Esophagus squamous epithelium (tissue), 5 donors: ENCODE measurements at regions not wholly inside any gene's neighbourhood (a gene's known extent, or its start where the extent isn't known, plus 50 kb on each side); places are given as distances from the start of the nearest gene placed in this dataset.

Source experiments
- DNase-seq: peaks from one replicate; lab custom pipeline; 2025; lab: John Stamatoyannopoulos, UW
- H3K27ac ChIP-seq, 4 donors: fragments of 200-600 bp; sonication (generic); one replicate each; pipeline ENCODE4 v1.5.1; 2016 to 2019; ENCODE audit warnings: mild to moderate bottlenecking in 1 of 4
- H3K27me3 ChIP-seq, 4 donors: fragments of 200-600 bp; sonication (generic); 1 replicate in 3 of 4; 2 replicates in 1 of 4; pipeline versions ENCODE4 v1.5.1 to v1.6.0; 2017 to 2021; ENCODE audit warnings: antibody characterized with exemption in 1 of 4
- H3K36me3 ChIP-seq, 3 donors: fragments of 200-600 bp; sonication (generic); one replicate each; pipeline ENCODE4 v1.5.1; 2016 to 2019
- H3K4me1 ChIP-seq, 3 donors: fragments of 200-600 bp; sonication (generic); one replicate each; pipeline ENCODE4 v1.5.1; 2017 to 2019
- H3K4me3 ChIP-seq, 4 donors: fragments of 200-600 bp; sonication (generic); 1 replicate in 3 of 4; 2 replicates in 1 of 4; pipeline ENCODE4 v1.5.1; 2016 to 2019; ENCODE audit warnings: mild to moderate bottlenecking in 2 of 4, moderate library complexity in 1 of 4
- H3K9me3 ChIP-seq, 3 donors: fragments of 200-600 bp; sonication (generic); one replicate each; pipeline ENCODE4 v1.5.1; 2016 to 2019
- POLR2A ChIP-seq, 4 donors: fragments of 450-650 bp; IDR thresholded peaks; one replicate each; pipeline ENCODE4 v1.6.1; 2017; ENCODE audit warnings: antibody characterized with exemption in 4 of 4, mild to moderate bottlenecking in 4 of 4, moderate library complexity in 3 of 4
- WGBS, 2 donors: methylation state at CpG; one replicate each; pipeline ENCODE4 v1.1.5; 2018; 5-methylcytosine and 5-hydroxymethylcytosine counted together
- intact Hi-C: fragments of 100-400 bp; cut with DNase I; formaldehyde crosslinking; loops from one replicate; pipeline ENCODE4 v1.15.0; 2022
- TF ChIP-seq, protein P1 (sequence below), 6 experiments: fragments of 450-650 bp in 4 of 6; fragments of 200-600 bp in 2 of 6; sonication (generic) in 2 of 6; IDR thresholded peaks; one replicate each; pipeline ENCODE4 v1.5.1; 2016 to 2019; ENCODE audit warnings: antibody characterized with exemption in 6 of 6, mild to moderate bottlenecking in 4 of 6, moderate library complexity in 4 of 6
- donor health status: DM: yes; HTN: yes; CAD: no.

DNA sequence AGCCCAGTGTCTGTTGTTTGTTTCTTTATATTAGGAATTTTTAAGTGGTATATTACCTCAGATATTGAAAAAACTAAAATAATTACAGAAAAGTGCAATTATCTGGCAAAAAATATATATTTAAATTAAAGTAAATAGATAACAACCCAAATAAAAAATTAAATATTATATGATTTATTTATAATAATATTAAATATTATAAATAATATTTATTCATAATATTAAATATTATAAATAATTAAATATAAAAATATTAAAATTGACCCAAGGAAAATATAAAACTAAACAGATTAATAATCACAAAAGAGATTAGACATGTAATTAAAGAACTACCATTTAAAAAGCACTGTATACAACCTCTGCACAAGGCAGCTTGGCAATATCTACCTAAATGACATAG, 331.9 kb upstream of the POGK start:
- Histone ChIP-seq H3K27me3 (no peaks in the 10 kb centered on the region), H3K4me3 (no peak overlapping the region), H3K27ac (no peak overlapping the region), H3K36me3 (no peaks in the 10 kb centered on the region), H3K9me3 (no peaks in the 10 kb centered on the region), H3K4me1 (no peaks in the 10 kb centered on the region)
- DNase-seq = no peak
- TF ChIP-seq, protein P1, sequence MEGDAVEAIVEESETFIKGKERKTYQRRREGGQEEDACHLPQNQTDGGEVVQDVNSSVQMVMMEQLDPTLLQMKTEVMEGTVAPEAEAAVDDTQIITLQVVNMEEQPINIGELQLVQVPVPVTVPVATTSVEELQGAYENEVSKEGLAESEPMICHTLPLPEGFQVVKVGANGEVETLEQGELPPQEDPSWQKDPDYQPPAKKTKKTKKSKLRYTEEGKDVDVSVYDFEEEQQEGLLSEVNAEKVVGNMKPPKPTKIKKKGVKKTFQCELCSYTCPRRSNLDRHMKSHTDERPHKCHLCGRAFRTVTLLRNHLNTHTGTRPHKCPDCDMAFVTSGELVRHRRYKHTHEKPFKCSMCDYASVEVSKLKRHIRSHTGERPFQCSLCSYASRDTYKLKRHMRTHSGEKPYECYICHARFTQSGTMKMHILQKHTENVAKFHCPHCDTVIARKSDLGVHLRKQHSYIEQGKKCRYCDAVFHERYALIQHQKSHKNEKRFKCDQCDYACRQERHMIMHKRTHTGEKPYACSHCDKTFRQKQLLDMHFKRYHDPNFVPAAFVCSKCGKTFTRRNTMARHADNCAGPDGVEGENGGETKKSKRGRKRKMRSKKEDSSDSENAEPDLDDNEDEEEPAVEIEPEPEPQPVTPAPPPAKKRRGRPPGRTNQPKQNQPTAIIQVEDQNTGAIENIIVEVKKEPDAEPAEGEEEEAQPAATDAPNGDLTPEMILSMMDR (IDR thresholded peaks at IDR 0.05) = no peak
- TF ChIP-seq POLR2A (IDR thresholded peaks at IDR 0.05) = no peak
- intact Hi-C loops = no loop called here

DNA sequence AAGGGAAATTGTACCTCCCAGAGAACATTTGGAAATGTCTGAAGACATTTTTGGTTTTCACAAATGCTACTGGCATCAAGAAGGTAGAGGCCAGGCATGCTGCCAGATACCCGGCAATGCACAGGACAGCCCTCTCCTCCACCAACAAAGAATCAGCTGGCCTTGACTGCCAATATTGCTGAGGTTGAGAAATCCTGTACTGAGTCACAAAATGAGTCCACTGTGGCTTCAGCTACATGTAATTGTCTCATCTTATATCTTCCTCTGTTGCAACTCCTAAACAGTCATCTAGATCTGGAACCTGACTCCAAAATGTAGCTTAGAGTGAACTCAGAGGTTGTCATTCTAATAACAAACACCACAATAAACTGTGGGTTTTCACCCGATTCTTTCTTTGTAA, 327.5 kb upstream of the POGK start:
- TF ChIP-seq, protein P1 (IDR thresholded peaks at IDR 0.05) = no peak
- TF ChIP-seq POLR2A (IDR thresholded peaks at IDR 0.05) = no peak
- no peaks in the 10 kb centered on the region for H3K36me3 ChIP-seq
- H3K4me1 ChIP-seq = no peaks in the 10 kb centered on the region
- intact Hi-C loops = no loop called here
- no peak for DNase-seq
- H3K27me3 ChIP-seq = no peaks in the 10 kb centered on the region
- H3K9me3 ChIP-seq = peaks cover 0 to 8% (median 4%) of the 10 kb centered on the region in 3 donors
- H3K27ac ChIP-seq = no peak overlapping the region
- 56 to 59% methylated on average over 2 of the region's 2 CpGs for WGBS, 2 donors
- H3K4me3 ChIP-seq = no peak overlapping the region

DNA sequence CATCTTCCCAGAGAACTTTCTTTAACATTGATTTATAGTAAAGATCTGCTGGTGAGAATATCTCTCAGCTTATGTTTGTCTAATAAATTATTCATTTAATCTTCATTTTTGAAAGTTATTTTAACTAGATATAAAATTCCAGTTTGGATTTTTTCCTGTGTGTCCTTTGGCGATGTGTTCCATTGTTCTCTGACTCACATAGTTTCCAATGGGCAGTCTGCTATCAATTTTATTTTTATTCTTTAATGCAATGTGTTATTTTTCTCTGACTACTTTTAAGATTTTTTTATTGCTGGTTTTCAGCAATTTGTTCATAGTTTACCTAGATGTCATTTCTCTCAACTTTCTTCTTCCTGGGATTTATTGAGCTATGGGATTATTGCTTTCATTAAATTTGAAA, 325.2 kb upstream of the POGK start:
- Histone ChIP-seq H3K36me3 (no peaks in the 10 kb centered on the region), H3K4me1 (no peaks in the 10 kb centered on the region), H3K27me3 (no peaks in the 10 kb centered on the region), H3K4me3 (no peak overlapping the region), H3K9me3 (peaks cover 0 to 8% (median 4%) of the 10 kb centered on the region in 3 donors), H3K27ac (no peak overlapping the region)
- DNase-seq = no peak
- intact Hi-C loops = no loop called here
- TF ChIP-seq, protein P1 (IDR thresholded peaks at IDR 0.05) = no peak
- TF ChIP-seq POLR2A (IDR thresholded peaks at IDR 0.05) = no peak
- 95 to 96% methylated on average over 1 of the region's 1 CpG for WGBS, 2 donors

DNA sequence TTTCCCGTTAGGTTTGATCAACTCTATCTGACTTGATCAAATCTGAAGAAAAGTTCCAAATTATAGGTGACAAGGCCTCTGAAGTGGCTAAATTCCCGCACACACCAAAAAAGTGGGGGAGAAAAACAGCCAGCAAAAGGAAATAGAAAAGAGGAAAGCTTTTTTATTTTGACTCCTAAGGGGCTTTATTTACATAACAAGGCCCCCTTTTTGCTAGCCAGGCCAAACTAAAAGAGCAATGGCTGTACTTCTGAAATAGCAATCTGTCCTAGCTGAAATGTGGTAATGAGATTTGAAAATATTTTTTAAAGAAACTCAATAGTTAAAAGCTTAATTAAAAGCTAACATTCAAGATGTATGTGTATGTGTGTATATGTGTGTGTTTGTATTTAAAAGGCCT, 311.5 kb upstream of the POGK start:
- DNase-seq = no peak
- intact Hi-C loops = no loop called here
- no peaks in the 10 kb centered on the region for H3K27me3 ChIP-seq
- H3K9me3 ChIP-seq = no peaks in the 10 kb centered on the region
- 58 to 65% methylated on average over 2 of the region's 2 CpGs for WGBS, 2 donors
- TF ChIP-seq POLR2A (IDR thresholded peaks at IDR 0.05) = no peak
- TF ChIP-seq, protein P1 (IDR thresholded peaks at IDR 0.05) = no peak
- no peak overlapping the region for H3K4me3 ChIP-seq
- no peaks in the 10 kb centered on the region for H3K36me3 ChIP-seq
- no peaks in the 10 kb centered on the region for H3K4me1 ChIP-seq
- no peak overlapping the region for H3K27ac ChIP-seq

DNA sequence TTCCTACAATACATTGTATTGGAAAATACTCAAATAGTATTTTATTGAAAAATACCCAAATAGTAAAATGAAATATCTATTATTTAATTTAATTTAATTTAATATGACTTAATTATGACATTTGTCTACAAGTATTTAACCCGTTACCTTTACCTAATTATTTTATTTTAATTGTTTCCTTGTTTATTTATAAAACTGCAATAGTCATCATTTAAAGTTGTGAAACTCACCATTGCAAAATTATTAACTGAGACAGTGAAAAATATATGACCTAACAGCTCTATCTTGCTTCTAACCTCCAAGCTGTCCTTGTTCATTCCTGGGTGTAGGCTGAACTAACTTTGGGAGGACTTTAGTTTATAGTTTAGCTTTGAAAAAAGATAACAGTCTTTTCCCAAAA, 300.6 kb upstream of the POGK start:
- no peak for DNase-seq
- no peak overlapping the region for H3K4me3 ChIP-seq
- no peaks in the 10 kb centered on the region for H3K4me1 ChIP-seq
- 37 to 45% methylated on average over 1 of the region's 1 CpG for WGBS, 2 donors
- H3K27ac ChIP-seq = no peak overlapping the region
- no peaks in the 10 kb centered on the region for H3K9me3 ChIP-seq
- no peaks in the 10 kb centered on the region for H3K36me3 ChIP-seq
- no peaks in the 10 kb centered on the region for H3K27me3 ChIP-seq
- TF ChIP-seq POLR2A (IDR thresholded peaks at IDR 0.05) = no peak
- TF ChIP-seq, protein P1 (IDR thresholded peaks at IDR 0.05) = no peak
- intact Hi-C loops = no loop called here
